Activated CD4-positive, alpha-beta T cell treated with anti-CD3 and anti-CD28 coated beads, Interleukin-2, Interleukin-4, amounts not matched to agents 100 ng/mL and 50 ng/mL, durations not matched to agents 16 hours and 8 hours (primary cell): ENCODE measurements at regions not wholly inside any gene's neighbourhood (a gene's known extent, or its start where the extent isn't known, plus 50 kb on each side); places are given as distances from the start of the nearest gene placed in this dataset.

Experiments
- DNase-seq: peaks from one replicate; pipeline ENCODE4 v3.0.0-alpha.2; 2020; ENCODE audit warnings: low spot score

DNA sequence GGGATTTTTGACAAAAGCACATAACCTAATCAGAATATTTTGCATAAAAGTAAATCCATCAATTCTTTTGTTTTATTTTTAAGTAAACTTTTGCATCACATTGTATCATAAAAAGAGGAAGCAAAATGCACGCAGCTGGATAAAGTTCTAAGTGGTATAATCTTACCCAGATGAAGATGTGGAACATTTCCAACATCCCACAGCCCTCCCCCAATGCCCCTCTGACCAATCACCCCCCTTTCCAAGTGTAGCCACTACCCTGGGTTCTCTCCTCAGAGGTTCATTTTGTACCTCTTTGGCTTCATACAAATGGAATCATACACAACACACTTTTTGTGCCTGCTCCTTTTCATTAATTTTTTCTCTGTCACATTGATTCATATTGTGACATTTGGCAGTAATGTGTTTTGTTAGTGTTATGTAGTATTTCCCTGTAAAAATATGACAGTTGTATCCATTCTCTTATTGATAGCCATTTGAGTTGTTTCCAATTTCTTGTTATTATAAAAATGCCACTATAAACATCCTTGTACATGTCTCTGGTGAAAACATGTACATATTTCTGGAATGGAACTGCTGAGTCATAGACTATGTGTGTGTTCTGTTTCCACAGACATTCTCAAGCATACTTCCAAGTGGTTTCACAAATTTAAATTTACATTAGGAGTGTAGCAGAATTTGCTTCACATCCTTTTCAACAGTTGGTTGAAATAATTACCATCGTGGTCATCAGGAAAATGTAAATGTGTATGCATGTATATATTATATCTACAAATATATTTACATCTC lies 92.9 kb upstream of the SYNDIG1 start:
- DNase-seq: no peak

DNA sequence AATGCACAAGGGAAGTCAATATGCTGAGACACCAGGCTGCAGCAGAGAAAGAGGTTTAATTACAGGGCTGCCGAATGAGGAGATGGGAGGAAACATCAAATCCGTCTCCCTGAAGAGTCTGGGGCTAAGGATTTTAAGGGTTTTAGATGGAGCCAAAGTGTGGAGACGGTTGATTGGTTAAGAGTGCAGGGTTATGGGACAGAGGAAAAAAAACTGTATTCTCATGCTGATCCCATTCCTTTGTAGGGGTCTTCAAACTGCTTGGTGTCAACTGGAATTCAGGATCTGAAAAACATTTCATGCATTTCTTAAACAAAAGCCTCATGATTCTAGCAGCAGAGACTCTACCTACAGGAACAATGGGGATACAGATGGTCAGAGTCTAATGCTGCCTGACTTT lies 96.1 kb upstream of the SYNDIG1 start:
- no peak for DNase-seq

DNA sequence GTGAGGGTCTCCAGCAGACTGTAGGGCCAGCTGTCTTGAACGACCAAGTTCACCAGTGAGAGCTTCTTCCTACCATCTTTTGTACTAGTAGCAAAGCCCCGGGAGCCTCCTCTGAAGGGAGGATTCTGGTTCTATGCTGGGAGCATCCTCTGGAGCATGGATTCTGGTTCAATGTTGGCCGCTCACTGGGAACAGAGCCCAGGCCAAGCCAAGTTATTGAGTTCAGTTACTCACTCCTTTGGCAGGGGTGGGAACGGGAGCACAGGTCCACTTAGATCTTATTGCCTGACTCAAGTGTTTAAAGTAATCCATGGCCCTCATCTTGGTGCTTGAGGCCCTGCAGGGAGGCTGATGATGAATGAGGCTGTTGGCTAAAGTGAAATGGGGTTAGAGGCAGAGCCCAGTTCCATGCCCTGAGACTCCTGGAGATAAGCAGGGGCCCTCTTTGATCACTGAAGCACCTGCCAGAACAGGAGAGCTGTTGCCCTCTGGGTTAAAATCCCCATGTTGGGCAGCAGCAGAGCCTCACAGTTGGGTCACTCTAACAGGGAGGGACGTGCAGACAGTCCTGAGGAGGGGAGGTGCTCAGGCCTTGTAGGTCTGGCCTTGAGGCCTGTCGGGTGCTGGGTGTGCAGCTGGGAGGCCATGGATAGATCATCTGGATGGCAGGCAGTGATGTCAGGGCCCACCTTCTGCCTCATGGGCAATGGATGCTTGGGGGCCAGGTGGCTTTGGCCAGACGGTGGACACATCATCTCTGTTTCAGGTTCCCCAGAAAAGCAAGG lies 98.3 kb upstream of the SYNDIG1 start:
- no peak for DNase-seq

DNA sequence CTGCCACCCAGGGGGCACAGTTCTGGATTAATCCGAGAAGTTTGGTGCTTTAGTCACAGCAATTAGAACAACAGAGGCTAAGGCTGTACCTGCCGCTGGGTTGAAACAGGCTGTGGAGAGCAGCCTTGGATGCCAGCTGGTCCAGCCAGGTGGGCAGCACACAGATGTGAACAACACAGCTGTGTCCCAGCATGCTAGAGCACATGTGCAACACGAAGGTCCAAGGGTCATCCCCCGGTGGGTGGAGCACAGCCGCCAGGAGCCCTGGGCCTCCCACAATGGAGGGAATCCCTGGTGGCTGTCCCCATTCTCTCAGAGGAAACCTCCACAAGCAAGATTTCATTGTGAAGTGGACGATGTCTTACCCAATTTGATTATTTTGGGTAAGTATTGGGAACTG lies 99.2 kb upstream of the SYNDIG1 start:
- DNase-seq: no peak

DNA sequence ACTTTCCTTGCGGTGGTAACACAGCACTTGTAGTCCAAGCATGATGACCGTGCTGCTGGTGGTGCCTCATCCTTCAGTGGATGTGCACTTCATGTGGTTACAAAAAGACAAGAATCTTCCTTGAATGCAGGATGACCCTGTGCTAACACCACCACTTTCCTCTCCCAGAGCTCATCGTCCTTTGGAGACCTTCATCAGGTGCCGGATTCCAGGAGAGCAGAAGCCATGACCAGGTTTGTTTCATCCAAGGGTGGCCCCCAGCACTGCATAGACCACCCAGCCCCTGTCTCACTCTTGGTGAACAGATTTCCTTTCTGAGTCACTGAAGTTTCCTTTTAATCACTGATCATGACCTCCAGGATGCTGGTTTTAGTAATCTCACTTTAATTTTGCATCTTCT lies 101.2 kb upstream of the SYNDIG1 start:
- DNase-seq: no peak

DNA sequence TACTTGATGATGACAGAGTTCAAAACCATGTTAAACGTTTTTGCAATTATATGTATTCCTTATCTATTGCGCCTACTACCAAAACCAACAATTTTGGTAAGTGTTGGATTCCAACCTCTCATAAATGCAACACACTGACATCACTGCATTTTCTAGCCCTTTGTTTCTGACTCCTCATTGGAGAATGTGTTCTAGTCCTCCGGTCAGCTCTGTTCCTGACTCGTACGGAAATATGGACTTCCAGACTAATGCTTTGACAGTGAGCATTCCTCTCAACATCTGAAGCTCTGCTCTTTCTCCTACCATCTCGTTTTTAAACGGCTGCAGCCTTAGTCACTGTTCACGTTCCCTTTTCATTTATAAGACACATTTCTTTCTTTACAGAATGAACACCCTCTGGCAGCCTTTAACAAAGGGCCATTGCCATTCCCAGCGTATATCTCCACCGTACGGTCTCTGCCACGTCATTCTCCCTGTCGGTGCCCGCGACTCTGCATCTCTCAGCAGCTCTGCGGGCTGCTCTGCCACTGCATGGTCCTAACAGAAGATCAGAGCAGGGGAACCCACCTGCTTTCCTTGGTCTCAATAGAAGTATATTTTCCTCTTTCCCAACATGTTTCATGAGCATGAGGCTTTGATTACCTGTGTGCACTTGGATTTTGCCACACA lies 103.0 kb upstream of the SYNDIG1 start:
- no peak for DNase-seq

DNA sequence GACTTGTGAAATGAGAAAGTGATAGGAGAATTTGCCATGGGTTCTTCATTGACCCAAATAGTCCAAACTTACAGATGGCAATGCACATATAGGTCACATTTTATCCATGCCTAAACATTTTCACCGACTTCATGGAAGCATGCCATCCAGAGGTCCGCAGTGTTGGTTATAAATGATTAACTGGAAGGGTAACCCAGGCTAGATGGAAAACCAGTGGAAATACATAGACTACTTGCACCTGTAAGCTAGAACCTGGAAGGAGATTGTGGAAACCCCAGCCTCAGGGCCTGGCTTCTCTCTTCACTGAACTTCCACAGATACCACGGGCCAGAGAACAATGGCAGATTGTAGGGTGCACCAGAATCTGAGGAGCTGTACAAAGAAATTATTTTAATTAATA lies 103.8 kb upstream of the SYNDIG1 start:
- no peak for DNase-seq

DNA sequence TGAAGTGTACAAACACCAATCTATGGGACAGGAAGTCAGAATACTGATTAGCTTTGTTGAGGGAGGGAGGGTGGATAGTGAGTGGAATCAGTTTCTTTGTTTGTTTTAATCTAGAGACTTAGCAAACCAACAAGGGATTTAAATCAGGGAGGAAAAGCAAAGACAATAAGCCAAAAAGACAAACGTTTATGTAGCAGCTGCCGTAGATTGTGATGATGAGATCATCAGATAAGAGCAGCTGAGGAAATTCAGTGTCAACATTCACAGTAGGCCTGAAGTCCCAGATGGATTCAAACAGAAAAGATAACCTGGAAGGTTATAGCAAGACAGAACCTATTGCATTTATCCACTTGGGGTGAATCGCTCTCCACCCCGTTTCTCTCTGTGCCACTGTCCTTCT lies 104.9 kb upstream of the SYNDIG1 start:
- no peak for DNase-seq

DNA sequence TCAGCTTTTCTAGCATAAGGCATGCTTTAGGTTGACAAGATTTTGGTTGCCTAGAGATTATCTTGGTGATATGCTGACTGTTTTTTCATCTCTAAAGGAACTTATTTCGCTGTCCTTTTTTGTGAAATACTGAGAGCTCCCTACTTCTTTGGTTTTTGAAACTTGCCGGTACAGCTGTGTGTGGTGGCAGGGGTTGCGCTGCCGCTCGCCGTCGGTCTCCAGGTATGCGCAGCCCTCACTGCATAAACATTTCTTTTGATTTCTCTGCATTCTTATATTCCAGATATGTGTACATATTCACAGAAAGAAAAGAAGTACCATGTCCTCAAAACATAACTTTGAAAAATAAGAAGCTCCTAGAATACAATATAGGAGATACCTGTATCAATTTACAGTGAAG lies 106.4 kb upstream of the SYNDIG1 start:
- DNase-seq: no peak

DNA sequence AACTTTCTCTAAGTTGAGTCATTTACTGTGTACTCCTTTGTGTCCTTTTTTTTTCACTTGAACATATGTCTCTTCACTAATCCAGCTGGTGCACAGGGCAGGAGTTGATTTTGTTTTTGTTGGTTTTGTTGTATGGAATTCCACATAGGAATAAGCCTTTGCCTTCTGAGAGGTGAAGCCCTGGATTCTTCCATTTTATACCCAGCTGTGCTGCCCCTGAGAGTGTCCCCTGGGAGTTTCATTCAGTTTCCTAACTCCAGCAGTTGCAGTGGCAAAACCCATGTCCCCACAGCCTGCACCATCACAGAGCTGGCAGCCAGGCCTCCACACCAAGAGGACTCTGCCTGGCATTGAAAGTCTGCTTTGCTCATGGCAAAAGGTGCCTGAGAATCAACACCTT lies 107.3 kb upstream of the SYNDIG1 start:
- DNase-seq: no peak

DNA sequence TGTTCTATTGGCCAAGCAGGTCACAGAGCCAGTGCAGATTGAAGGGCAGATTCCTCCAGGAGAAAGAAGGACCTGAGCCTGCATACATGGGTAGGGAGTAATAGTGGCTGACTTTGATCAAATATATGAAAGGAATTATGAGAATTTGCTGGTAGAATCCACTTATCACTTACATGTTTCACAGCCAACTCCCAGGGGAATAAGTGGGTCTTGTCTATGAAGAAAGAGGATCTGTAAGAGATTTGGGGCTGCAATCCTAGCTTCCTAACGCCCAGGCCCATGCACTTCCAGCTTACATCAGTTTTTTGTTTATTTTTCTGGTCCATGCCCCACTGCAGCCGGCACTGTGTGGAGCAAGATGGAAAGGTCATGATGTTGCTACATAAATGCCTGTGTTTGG lies 107.9 kb upstream of the SYNDIG1 start:
- DNase-seq: no peak

DNA sequence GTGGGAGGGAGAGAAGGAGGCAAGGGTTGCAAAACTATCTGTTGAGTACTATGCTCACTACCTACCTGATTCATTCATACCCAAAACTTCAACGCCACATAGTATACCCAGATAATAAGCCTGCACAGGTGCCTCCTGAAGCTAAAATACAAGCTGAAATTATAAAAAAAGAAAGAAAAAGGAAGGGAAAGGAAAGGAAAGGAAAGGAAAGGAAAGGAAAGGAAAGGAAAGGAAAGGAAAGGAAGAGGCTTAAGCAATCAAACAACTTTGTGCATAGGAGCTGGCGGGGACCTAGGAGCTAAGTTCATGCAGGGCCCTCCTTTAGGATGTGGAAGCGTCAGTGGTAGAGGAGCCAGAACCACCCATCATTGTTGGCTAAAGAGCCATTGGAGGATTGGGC lies 108.9 kb upstream of the SYNDIG1 start:
- no peak for DNase-seq

DNA sequence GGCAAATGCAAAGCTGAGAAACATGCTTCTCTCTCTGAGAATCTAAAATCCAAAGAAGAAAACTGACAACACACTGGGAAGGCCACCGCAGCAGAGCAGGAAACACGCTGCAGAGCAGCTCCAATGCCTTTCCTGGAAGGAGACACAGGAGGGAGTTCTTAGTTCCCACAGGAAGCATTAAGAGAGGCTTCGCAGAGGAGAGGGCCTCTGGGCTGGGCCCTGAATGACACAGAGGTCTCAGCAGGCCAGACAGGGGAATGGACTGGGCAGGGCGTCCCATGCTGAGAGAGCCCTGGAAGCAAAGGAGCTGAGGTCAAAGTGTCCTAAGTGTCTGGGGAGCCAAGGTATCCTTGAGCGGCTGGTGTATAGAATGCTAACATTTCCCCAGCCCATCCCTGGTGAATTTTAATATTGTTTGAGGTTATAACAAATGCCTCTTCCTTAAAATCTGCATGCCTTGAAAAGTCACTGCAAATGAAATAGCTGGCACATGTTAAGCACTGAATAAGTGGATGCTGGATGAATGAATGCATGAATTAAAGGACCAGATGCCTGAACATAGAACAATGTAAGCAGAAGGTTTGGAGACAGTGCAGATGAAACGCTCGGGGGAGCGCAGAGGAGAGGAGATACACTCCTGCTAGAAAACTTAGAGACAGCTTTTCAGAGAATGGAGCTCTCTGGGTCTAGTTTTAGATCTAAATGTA lies 110.0 kb upstream of the SYNDIG1 start:
- DNase-seq: no peak

DNA sequence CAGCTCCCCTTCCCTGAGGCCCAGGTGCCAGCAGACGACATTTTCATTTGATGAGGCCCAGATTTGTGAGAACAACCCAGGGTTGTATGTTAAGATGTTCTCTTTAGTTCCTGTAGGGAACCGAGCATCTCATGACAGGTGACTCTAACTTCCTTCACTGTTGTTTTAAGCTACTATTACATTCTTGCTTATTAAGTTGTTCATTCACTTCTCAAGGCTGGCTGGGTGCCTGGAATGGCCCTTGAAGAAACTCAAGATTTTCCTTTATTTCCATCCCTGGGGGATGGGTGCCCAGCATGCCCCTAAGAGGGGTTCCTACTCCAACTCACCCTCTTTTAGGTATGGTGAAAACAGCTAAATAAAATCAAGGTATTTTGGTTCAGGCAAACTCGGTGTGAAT lies 111.5 kb upstream of the SYNDIG1 start:
- no peak for DNase-seq

DNA sequence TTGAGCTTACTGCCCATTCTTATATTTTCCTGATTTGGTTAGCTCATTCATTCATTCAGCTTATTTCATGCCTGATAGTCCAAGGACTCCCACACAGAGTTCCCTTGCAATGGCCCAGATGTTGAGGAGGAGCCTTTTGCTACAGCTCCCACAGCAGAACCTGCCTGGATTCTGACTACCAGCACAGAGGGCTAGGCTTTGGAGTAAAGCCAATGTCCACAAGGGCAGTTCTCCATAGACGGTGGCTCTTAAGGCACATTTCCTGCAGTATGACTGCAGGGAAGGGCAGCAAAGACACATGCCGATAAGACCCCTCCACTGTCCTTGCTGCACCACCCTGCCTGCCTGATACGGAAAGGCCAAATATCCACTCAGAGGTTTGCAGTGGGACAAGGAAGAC lies 112.3 kb upstream of the SYNDIG1 start:
- no peak for DNase-seq

DNA sequence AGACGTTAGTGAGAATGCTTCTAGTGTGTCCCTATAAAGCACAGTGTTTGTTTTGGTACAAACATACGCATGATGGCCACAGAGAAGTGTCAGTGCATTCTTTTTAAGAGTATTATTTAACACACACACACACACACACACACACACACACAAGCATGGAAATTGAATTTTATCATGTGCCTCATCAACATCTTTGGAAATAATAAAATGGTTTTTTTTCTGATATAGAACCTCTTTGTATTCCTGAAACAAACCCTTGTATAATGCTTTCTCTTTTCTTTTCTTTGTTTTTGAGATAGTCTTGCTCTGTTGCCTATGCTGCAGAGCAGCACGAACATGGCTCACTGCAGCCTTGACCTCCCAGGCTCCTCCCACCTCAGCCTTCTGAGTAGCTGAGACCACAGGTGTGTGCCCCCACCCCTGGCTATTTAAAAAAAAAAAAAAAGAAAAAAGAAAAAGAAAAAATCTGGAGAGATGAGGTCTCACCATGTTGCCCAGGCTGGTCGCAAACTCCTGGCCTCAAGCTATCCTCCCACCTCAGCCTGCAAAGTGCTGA lies 116.2 kb upstream of the SYNDIG1 start:
- no peak for DNase-seq

DNA sequence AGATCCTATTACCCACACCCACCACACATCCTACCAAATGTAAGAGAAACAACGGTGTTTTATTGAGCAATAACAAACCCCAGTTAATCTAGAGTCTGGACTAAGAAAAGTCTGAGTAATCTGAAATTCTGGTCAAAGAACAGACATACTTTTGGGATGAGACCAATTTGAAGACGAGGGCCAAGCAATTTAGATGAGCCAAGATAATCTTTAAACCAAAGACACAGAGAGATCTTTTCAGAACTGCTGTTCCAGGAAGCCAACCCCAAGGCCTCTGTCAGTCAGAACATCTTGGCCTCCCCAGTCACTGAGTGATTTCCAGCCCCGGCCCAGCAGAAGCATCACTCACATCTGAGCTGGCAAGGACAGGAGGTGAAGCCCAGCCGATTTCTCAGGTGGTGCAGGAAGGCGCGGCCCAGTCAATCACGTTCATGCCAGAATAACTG lies 118.5 kb upstream of the SYNDIG1 start:
- DNase-seq: no peak

DNA sequence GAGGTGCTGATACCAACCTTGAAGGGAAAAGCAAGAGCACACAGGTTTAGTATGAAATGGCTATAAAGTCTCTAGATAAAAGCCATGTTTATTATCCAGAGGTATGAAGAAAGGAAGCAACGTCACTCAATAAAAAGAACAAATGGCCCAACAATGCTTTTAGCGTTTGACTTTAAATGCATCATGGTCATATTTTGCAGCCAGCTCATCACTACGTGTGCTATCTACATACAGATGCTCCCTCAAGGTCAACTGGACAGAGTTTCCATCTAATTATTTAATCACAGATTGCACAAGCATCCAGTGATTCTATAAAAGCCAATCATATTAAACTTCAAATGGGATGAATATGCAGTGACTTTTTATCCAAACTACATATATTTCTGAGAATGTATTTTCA lies 127.6 kb upstream of the SYNDIG1 start:
- DNase-seq: no peak

DNA sequence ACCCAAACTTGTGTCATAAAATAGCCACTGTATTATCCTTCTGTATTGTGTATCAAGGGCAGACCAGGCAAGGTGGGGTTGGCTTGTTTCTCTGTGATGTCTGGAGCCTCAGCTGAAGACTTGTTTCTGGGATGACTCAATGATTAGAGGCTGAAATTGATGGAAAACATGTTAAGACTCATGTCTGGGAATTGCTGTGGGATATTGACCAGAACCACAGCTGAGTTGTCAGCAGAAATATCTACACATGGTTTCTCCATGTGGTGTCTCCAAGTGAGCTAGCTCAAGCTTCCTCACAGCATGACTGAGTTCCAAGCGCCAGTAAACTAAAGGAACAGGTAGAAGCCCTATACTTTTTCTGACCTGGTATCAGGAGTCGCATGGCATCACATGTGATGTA lies 128.5 kb upstream of the SYNDIG1 start:
- DNase-seq: no peak

DNA sequence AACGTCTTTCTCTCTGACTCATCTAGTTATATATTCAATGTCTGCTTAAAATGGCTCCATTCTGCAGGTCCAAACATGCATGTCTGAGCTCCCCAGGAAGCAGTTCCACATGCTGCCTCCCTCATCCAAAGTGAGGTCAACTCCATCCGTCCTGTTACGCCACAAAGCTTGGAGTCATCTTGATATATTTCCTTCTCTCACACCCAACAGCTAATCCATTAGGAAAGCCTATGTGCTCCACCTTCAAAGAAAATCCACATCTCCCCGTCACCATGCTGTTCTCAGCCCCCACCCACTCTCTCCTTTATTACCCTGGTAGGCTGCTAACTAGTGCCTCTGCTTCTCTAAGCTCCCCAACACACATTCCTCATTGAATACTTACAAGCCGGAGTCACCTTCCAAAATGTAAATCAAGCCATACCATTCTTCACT lies 130.2 kb upstream of the SYNDIG1 start:
- DNase-seq: no peak

DNA sequence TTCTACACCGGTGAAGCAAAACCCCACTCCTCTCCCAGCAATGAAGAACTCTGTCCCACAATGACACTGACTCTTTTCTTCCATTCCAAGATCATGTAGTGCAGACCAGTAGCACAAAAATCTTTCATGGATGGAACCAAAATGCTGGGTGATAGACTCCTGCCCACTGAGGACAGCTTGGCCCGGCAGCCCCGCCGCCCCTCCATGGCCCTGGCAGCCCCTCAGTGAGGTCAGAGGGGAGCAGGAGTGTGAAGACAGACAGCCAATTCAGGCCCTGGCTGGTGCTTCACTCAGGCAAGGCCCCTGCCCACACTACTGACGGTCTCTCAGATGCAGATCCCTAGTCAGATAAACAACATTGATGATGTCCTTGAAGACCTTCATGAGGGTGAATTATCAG lies 131.9 kb upstream of the SYNDIG1 start:
- DNase-seq: no peak

DNA sequence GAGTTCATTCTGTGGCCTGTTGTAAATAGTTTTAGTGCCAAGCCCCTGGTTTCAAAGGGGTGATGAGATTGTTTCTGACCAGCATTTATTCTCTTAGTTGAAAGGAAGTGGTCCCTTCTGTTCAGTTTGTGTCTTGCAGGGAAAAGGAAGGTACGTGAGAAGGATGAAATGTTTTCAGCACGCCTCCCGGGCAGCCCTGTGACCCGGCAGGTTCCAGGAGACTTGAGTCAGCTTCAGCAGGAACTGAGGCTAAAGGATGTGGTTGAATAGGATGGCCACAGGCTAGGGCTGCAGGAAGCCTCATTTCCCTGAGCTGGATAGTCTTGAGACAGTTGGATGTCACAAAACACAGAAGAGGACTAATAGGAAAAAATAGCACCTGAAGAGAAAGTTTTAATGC lies 132.4 kb upstream of the SYNDIG1 start:
- DNase-seq: no peak
